CD4-positive, alpha-beta T cell (primary cell): ENCODE measurements at regions not wholly inside any gene's neighbourhood (a gene's known extent, or its start where the extent isn't known, plus 50 kb on each side); places are given as distances from the start of the nearest gene placed in this dataset.

Experiments
- ATAC-seq: fragments of 200-7000 bp; cut with Tn5 transposase; one replicate; pipeline ENCODE4 v1.10.0; 2022; ENCODE audit warnings: mild to moderate bottlenecking; ENCODE audit not compliant: poor library complexity
- CTCF ChIA-PET: fragments of 350-600 bp; sonication (Branson Sonifier 250); formaldehyde crosslinking; loops from one replicate; lab custom pipeline; 2021; ENCODE audit warnings: antibody characterized with exemption, inconsistent platforms; lab: Charles Lee
- POLR2A ChIA-PET: fragments of 350-600 bp; sonication (Branson Sonifier 250); formaldehyde crosslinking; loops from one replicate; lab custom pipeline; 2021; ENCODE audit warnings: antibody characterized with exemption, inconsistent platforms; lab: Charles Lee
- DNase-seq, 14 experiments: peaks; one replicate each; pipeline ENCODE4 v3.0.0-alpha.2; 2013 to 2020; ENCODE audit warnings: mixed read lengths in 2 of 14
- H3K27ac ChIP-seq, 2 donors: one replicate each; pipeline versions ENCODE4 v1.5.1 to v1.7.0; 2013; ENCODE audit warnings: low read length in 2 of 2, low read depth in 1 of 2, mild to moderate bottlenecking in 1 of 2
- H3K27me3 ChIP-seq, 2 experiments: 1 replicate in 1 of 2; 2 replicates in 1 of 2; pipeline versions ENCODE4 v1.6.1 to v1.7.0; 2013; ENCODE audit warnings: low read length in 2 of 2, control low read depth in 1 of 2, mild to moderate bottlenecking in 1 of 2, moderate library complexity in 1 of 2; ENCODE audit not compliant: insufficient read depth in 2 of 2, control insufficient read depth in 1 of 2
- H3K36me3 ChIP-seq: one replicate; pipeline ENCODE4 v1.6.1; 2013; ENCODE audit warnings: low read length, control low read depth; ENCODE audit not compliant: insufficient read depth
- H3K4me1 ChIP-seq: one replicate; pipeline ENCODE4 v1.6.1; 2013; ENCODE audit warnings: low read length, control low read depth; ENCODE audit not compliant: insufficient read depth
- H3K4me3 ChIP-seq: one replicate; pipeline ENCODE4 v1.5.1; 2013; ENCODE audit warnings: mild to moderate bottlenecking, low read length, moderate library complexity
- H3K9me3 ChIP-seq, 2 experiments: 1 replicate in 1 of 2; 2 replicates in 1 of 2; pipeline versions ENCODE4 v1.6.1 to v1.7.0; 2013; ENCODE audit warnings: low read length in 2 of 2, mild to moderate bottlenecking in 2 of 2, control low read depth in 1 of 2, moderate library complexity in 1 of 2; ENCODE audit not compliant: control insufficient read depth in 1 of 2, insufficient read depth in 1 of 2
- H3K27ac Mint-ChIP-seq: one replicate; pipeline ENCODE4 v1.8.0; 2020; ENCODE audit warnings: mixed read lengths
- H3K27me3 Mint-ChIP-seq: one replicate; pipeline ENCODE4 v1.8.0; 2021; ENCODE audit warnings: mixed read lengths
- H3K36me3 Mint-ChIP-seq: one replicate; pipeline ENCODE4 v1.8.0; 2021; ENCODE audit warnings: low read depth, mixed read lengths
- H3K4me1 Mint-ChIP-seq: one replicate; pipeline ENCODE4 v1.8.0; 2021; ENCODE audit warnings: low read depth, mixed read lengths
- H3K4me3 Mint-ChIP-seq: one replicate; pipeline ENCODE4 v1.8.0; 2020; ENCODE audit warnings: mild to moderate bottlenecking, mixed read lengths
- H3K9me3 Mint-ChIP-seq: one replicate; pipeline ENCODE4 v1.8.0; 2020; ENCODE audit warnings: mixed read lengths
- CTCF ChIP-seq: fragments of 200-600 bp; IDR thresholded peaks from one replicate; pipeline ENCODE4 v1.8.0; 2022; ENCODE audit warnings: antibody characterized with exemption, mild to moderate bottlenecking
- intact Hi-C, 2 experiments: fragments of 100-400 bp; cut with DNase I in 1 of 2; cut with micrococcal nuclease in 1 of 2; formaldehyde crosslinking; loops; one replicate each; pipeline versions ENCODE4 v1.15.1 to v1.9.0; 2023 to 2025; cut with DNase I, micrococcal nuclease

GRCh38 chr14:46147452-46147851 is 504.1 kb downstream of the RPL10L start:
- no peak for TF ChIP-seq CTCF
- Mint-ChIP-seq H3K27ac (no peak overlapping the region), H3K9me3 (peaks cover 15% of the 10 kb centered on the region), H3K36me3 (no peaks in the 10 kb centered on the region), H3K4me3 (no peak overlapping the region), H3K27me3 (no peaks in the 10 kb centered on the region), H3K4me1 (no peaks in the 10 kb centered on the region)
- Histone ChIP-seq H3K4me1 (no peaks in the 10 kb centered on the region), H3K27ac (no peak overlapping the region), H3K4me3 (no peak overlapping the region), H3K9me3 (no peaks in the 10 kb centered on the region), H3K36me3 (no peaks in the 10 kb centered on the region), H3K27me3 (no peaks in the 10 kb centered on the region)
- ATAC-seq (no peak), DNase-seq (no peak)
- intact Hi-C loops, result no loop called here
- POLR2A ChIA-PET, result no interaction called here
- CTCF ChIA-PET, result no interaction called here

- Mint-ChIP-seq H3K4me3 (no peak overlapping the region), H3K27me3 (no peaks in the 10 kb centered on the region), H3K27ac (no peak overlapping the region), H3K9me3 (peaks cover 16% of the 10 kb centered on the region), H3K4me1 (no peaks in the 10 kb centered on the region), H3K36me3 (no peaks in the 10 kb centered on the region)
- no peak for DNase-seq
- no peaks in the 10 kb centered on the region for H3K4me1 ChIP-seq
- H3K27ac ChIP-seq, result no peak overlapping the region
- intact Hi-C loops, result no loop called here
- H3K36me3 ChIP-seq, result no peaks in the 10 kb centered on the region
- ChIA-PET CTCF (no interaction called here), POLR2A (no interaction called here)
- no peak overlapping the region for H3K4me3 ChIP-seq
- H3K9me3 ChIP-seq, result no peaks in the 10 kb centered on the region
- TF ChIP-seq CTCF, result no peak
- H3K27me3 ChIP-seq, result no peaks in the 10 kb centered on the region
- no peak for ATAC-seq
These were observed 504.6 kb downstream of the RPL10L start for GRCh38 chr14:46147024-46147423.

GRCh38 chr14:46140445-46140844 is 511.1 kb downstream of the RPL10L start:
- Histone ChIP-seq H3K36me3 (no peaks in the 10 kb centered on the region), H3K27ac (no peak overlapping the region), H3K9me3 (no peaks in the 10 kb centered on the region), H3K27me3 (no peaks in the 10 kb centered on the region), H3K4me3 (no peak overlapping the region), H3K4me1 (no peaks in the 10 kb centered on the region)
- no peaks in the 10 kb centered on the region for H3K4me1 Mint-ChIP-seq
- no peaks in the 10 kb centered on the region for H3K36me3 Mint-ChIP-seq
- intact Hi-C loops, result no loop called here
- no peak for ATAC-seq
- ChIA-PET CTCF (no interaction called here), POLR2A (no interaction called here)
- no peak overlapping the region for H3K27ac Mint-ChIP-seq
- H3K9me3 Mint-ChIP-seq, result peaks cover 25% of the 10 kb centered on the region
- DNase-seq, result no peak
- no peak for TF ChIP-seq CTCF
- no peak overlapping the region for H3K4me3 Mint-ChIP-seq
- H3K27me3 Mint-ChIP-seq, result no peaks in the 10 kb centered on the region
